ENCODE measurements at regions not wholly inside any gene's neighbourhood (a gene's known extent, or its start where the extent isn't known, plus 50 kb on each side); places are given as distances from the start of the nearest gene placed in this dataset.

GRCh38 chr1:244273845-244274619, 177.7 kb downstream of the ADSS2 start:
- Histone ChIP-seq H3K4me1 (peaks cover 14% of the 10 kb centered on the region), H3K27ac (no peak overlapping the region), H3K36me3 (no peaks in the 10 kb centered on the region), H3K9ac (no peak overlapping the region), H3K4me3 (no peak overlapping the region), H4K20me1 (ENCODE audit: low read depth) (no peaks in the 10 kb centered on the region), H3K79me2 (ENCODE audit: low read depth) (no peaks in the 10 kb centered on the region), H3K9me3 (ENCODE audit: low read depth) (no peaks in the 10 kb centered on the region), H2AFZ (replicated peaks) (no peak overlapping the region), H3K4me2 (no peak overlapping the region), H3K27me3 (no peaks in the 10 kb centered on the region), H3F3A (ENCODE audit: low read depth) (peaks cover 17% of the 10 kb centered on the region)
- DNase-seq (ENCODE audit: low spot score) = no peak
- Mint-ChIP-seq H3K27ac (peak overlapping the region; percentile 72), H3K27me3 (ENCODE audit: insufficient read depth, low read depth) (peaks cover 9% of the 10 kb centered on the region), H3K36me3 (no peaks in the 10 kb centered on the region), H3K4me3 (no peak overlapping the region), H3K9me3 (peaks cover 6% of the 10 kb centered on the region), H3K4me1 (peaks cover 20% of the 10 kb centered on the region)
- no peak for TF ChIP-seq EZH2phosphoT487 (IDR thresholded peaks at IDR 0.05)
- TF ChIP-seq CTCF (IDR thresholded peaks at IDR 0.05) = no peak
- TF ChIP-seq EZH2 (IDR thresholded peaks at IDR 0.05) = no peak

- Histone ChIP-seq H3K36me3 (no peaks in the 10 kb centered on the region), H3K4me3 (no peak overlapping the region), H3K27ac (no peak overlapping the region), H3K9me3 (ENCODE audit: low read depth) (no peaks in the 10 kb centered on the region), H3K4me2 (no peak overlapping the region), H3K4me1 (peaks cover 12% of the 10 kb centered on the region), H3K79me2 (ENCODE audit: low read depth) (no peaks in the 10 kb centered on the region), H3F3A (ENCODE audit: low read depth) (peaks cover 12% of the 10 kb centered on the region), H2AFZ (replicated peaks) (no peak overlapping the region), H3K9ac (no peak overlapping the region), H4K20me1 (ENCODE audit: low read depth) (no peaks in the 10 kb centered on the region), H3K27me3 (no peaks in the 10 kb centered on the region)
- Mint-ChIP-seq H3K27ac (no peak overlapping the region), H3K4me3 (no peak overlapping the region), H3K9me3 (no peaks in the 10 kb centered on the region), H3K27me3 (ENCODE audit: insufficient read depth, low read depth) (peaks cover 12% of the 10 kb centered on the region), H3K36me3 (no peaks in the 10 kb centered on the region), H3K4me1 (peaks cover 20% of the 10 kb centered on the region)
- no peak for TF ChIP-seq EZH2phosphoT487 (IDR thresholded peaks at IDR 0.05)
- no peak for TF ChIP-seq CTCF (IDR thresholded peaks at IDR 0.05)
- TF ChIP-seq EZH2 (IDR thresholded peaks at IDR 0.05) = no peak
- no peak for DNase-seq (ENCODE audit: low spot score)
Measured at GRCh38 chr1:244276646-244277045, 175.1 kb downstream of the ADSS2 start.

GRCh38 chr1:244280201-244280600, 171.5 kb downstream of the ADSS2 start:
- Histone ChIP-seq H3K79me2 (ENCODE audit: low read depth) (no peaks in the 10 kb centered on the region), H3K9ac (no peak overlapping the region), H3K9me3 (ENCODE audit: low read depth) (no peaks in the 10 kb centered on the region), H3K4me3 (no peak overlapping the region), H3K27me3 (no peaks in the 10 kb centered on the region), H3K36me3 (no peaks in the 10 kb centered on the region), H3F3A (ENCODE audit: low read depth) (no peaks in the 10 kb centered on the region), H3K4me2 (no peak overlapping the region), H4K20me1 (ENCODE audit: low read depth) (no peaks in the 10 kb centered on the region), H3K27ac (no peak overlapping the region), H3K4me1 (no peaks in the 10 kb centered on the region), H2AFZ (replicated peaks) (peak overlapping the region; percentile 54)
- Mint-ChIP-seq H3K9me3 (no peaks in the 10 kb centered on the region), H3K27ac (no peak overlapping the region), H3K4me1 (no peaks in the 10 kb centered on the region), H3K27me3 (ENCODE audit: insufficient read depth, low read depth) (peaks cover 12% of the 10 kb centered on the region), H3K4me3 (no peak overlapping the region), H3K36me3 (no peaks in the 10 kb centered on the region)
- no peak for TF ChIP-seq EZH2 (IDR thresholded peaks at IDR 0.05)
- no peak for TF ChIP-seq CTCF (IDR thresholded peaks at IDR 0.05)
- DNase-seq (ENCODE audit: low spot score) = no peak

Measured in neural progenitor cell (in vitro differentiated cells).